ENCODE measurements at regions not wholly inside any gene's neighbourhood (a gene's known extent, or its start where the extent isn't known, plus 50 kb on each side); places are given as distances from the start of the nearest gene placed in this dataset.

GRCh38 chr3:19717736-19718135, 216.3 kb downstream of the EFHB start:
- intact Hi-C loops (cut with DNase I): no loop called here
- FAIRE-seq: no peak

GRCh38 chr3:19711160-19711782, 222.7 kb downstream of the EFHB start:
- intact Hi-C loops (cut with DNase I): no loop called here
- no peaks in the 10 kb centered on the region for H3K4me1 ChIP-seq (ENCODE audit: control insufficient read depth in 2 of 3, insufficient read depth in 2 of 3, low read depth in 1 of 3, low read length in 3 of 3)
- H3K4me3 ChIP-seq (ENCODE audit: low read length in 3 of 3): no peak overlapping the region
- H3K9me3 ChIP-seq (ENCODE audit: control insufficient read depth in 2 of 3, insufficient read depth in 1 of 3, low read length in 3 of 3): no peaks in the 10 kb centered on the region
- TF ChIP-seq CTCF (IDR thresholded peaks at IDR 0.05; ENCODE audit: borderline replicate concordance, extremely low read depth, insufficient read depth): no peak
- H3K27ac ChIP-seq (ENCODE audit: low read depth in 2 of 2, low read length in 2 of 2): no peak overlapping the region
- H3K27me3 ChIP-seq (ENCODE audit: control insufficient read depth, insufficient read depth, low read length): no peaks in the 10 kb centered on the region
- no peak for DNase-seq
- no peaks in the 10 kb centered on the region for H3K36me3 ChIP-seq (ENCODE audit: control insufficient read depth in 2 of 3, insufficient read depth in 3 of 3, low read length in 3 of 3)
- no peak for FAIRE-seq
- no peak overlapping the region for H3K9ac ChIP-seq (ENCODE audit: low read length in 3 of 3)

More at GRCh38 chr3:19717736-19718135, 216.3 kb downstream of the EFHB start:
- Histone ChIP-seq H3K27ac (ENCODE audit: low read depth in 2 of 2, low read length in 2 of 2) (no peak overlapping the region), H3K4me1 (ENCODE audit: control insufficient read depth in 2 of 3, insufficient read depth in 2 of 3, low read depth in 1 of 3, low read length in 3 of 3) (no peaks in the 10 kb centered on the region), H3K9me3 (ENCODE audit: control insufficient read depth in 2 of 3, insufficient read depth in 1 of 3, low read length in 3 of 3) (no peaks in the 10 kb centered on the region), H3K4me3 (ENCODE audit: low read length in 3 of 3) (no peak overlapping the region), H3K36me3 (ENCODE audit: control insufficient read depth in 2 of 3, insufficient read depth in 3 of 3, low read length in 3 of 3) (no peaks in the 10 kb centered on the region), H3K9ac (ENCODE audit: low read length in 3 of 3) (no peak overlapping the region), H3K27me3 (ENCODE audit: control insufficient read depth, insufficient read depth, low read length) (no peaks in the 10 kb centered on the region)
- no peak for TF ChIP-seq CTCF (IDR thresholded peaks at IDR 0.05; ENCODE audit: borderline replicate concordance, extremely low read depth, insufficient read depth)
- no peak for DNase-seq

- DNase-seq: peak in 1 of 5 donors; percentile 63
- intact Hi-C loops (cut with DNase I): no loop called here
Observed at GRCh38 chr3:19702416-19703078, 231.5 kb downstream of the EFHB start.

More at GRCh38 chr3:19702416-19703078, 231.5 kb downstream of the EFHB start:
- no peak for FAIRE-seq
- TF ChIP-seq CTCF (IDR thresholded peaks at IDR 0.05; ENCODE audit: borderline replicate concordance, extremely low read depth, insufficient read depth): no peak
- no peaks in the 10 kb centered on the region for H3K9me3 ChIP-seq (ENCODE audit: control insufficient read depth in 2 of 3, insufficient read depth in 1 of 3, low read length in 3 of 3)
- no peak overlapping the region for H3K27ac ChIP-seq (ENCODE audit: low read depth in 2 of 2, low read length in 2 of 2)
- H3K4me1 ChIP-seq (ENCODE audit: control insufficient read depth in 2 of 3, insufficient read depth in 2 of 3, low read depth in 1 of 3, low read length in 3 of 3): no peaks in the 10 kb centered on the region
- no peak overlapping the region for H3K9ac ChIP-seq (ENCODE audit: low read length in 3 of 3)
- no peaks in the 10 kb centered on the region for H3K36me3 ChIP-seq (ENCODE audit: control insufficient read depth in 2 of 3, insufficient read depth in 3 of 3, low read length in 3 of 3)
- H3K27me3 ChIP-seq (ENCODE audit: control insufficient read depth, insufficient read depth, low read length): no peaks in the 10 kb centered on the region
- H3K4me3 ChIP-seq (ENCODE audit: low read length in 3 of 3): no peak overlapping the region

Measured in kidney (tissue), 13 donors.